Ovary (tissue), 3 donors: ENCODE measurements at regions not wholly inside any gene's neighbourhood (a gene's known extent, or its start where the extent isn't known, plus 50 kb on each side); places are given as distances from the start of the nearest gene placed in this dataset.

Experiments
- POLR2A ChIP-seq: fragments of 450-650 bp; IDR thresholded peaks from one replicate; pipeline ENCODE4 v1.6.1; 2017; ENCODE audit warnings: antibody characterized with exemption, mild to moderate bottlenecking, moderate library complexity
- TF ChIP-seq, protein P1 (sequence below), 3 donors: fragments of 450-650 bp in 2 of 3; fragments of 200-600 bp in 1 of 3; IDR thresholded peaks; one replicate each; pipeline versions ENCODE4 v1.5.1 to v1.8.0; 2016 to 2022; ENCODE audit warnings: antibody characterized with exemption in 3 of 3, mild to moderate bottlenecking in 1 of 3
- donor health status: DM: no; HTN: no; CAD: no.

DNA sequence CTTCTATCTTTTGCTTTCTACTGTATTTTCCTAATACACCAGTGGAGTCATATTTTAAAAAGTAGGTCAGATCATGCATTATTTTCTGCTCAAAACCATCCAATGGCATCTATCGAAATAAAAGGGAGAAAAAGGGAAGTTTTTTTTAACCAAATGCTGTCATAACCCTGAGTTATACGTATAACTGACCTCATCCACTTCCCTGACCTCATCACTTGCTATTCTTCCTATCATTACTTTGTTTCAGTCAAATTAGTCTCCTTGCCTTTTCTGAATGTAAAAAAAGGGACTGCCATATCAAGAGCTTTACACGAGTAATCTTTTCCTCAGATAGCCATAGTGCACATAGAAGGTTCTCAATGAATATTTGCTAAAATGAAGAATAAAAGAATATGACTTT is 1383.6 kb downstream of the ZPLD1 start:
- TF ChIP-seq, protein P1, sequence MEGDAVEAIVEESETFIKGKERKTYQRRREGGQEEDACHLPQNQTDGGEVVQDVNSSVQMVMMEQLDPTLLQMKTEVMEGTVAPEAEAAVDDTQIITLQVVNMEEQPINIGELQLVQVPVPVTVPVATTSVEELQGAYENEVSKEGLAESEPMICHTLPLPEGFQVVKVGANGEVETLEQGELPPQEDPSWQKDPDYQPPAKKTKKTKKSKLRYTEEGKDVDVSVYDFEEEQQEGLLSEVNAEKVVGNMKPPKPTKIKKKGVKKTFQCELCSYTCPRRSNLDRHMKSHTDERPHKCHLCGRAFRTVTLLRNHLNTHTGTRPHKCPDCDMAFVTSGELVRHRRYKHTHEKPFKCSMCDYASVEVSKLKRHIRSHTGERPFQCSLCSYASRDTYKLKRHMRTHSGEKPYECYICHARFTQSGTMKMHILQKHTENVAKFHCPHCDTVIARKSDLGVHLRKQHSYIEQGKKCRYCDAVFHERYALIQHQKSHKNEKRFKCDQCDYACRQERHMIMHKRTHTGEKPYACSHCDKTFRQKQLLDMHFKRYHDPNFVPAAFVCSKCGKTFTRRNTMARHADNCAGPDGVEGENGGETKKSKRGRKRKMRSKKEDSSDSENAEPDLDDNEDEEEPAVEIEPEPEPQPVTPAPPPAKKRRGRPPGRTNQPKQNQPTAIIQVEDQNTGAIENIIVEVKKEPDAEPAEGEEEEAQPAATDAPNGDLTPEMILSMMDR (IDR thresholded peaks at IDR 0.05), result no peak
- no peak for TF ChIP-seq POLR2A
